ENCODE measurements at regions not wholly inside any gene's neighbourhood (a gene's known extent, or its start where the extent isn't known, plus 50 kb on each side); places are given as distances from the start of the nearest gene placed in this dataset.

DNA sequence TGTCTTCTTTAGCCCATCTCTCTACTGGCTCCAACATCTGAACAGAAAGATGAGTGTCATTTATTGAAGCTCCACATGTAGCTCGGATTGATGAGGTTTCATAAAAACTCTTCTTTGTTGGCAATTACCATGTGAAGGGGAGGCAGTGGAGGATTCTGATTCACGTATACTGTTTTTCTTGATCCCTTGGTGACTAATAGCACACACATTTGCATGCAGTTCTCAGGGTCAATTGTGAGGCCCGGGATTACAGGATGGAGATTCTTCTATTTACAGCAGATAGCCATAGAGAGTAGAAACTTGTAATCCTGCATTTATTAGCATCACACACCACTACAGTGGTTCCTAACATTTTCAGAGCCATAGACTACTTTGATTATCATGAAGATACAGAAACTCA lies 133.2 kb upstream of the MARCHF11 start:
- TF ChIP-seq, protein P1, sequence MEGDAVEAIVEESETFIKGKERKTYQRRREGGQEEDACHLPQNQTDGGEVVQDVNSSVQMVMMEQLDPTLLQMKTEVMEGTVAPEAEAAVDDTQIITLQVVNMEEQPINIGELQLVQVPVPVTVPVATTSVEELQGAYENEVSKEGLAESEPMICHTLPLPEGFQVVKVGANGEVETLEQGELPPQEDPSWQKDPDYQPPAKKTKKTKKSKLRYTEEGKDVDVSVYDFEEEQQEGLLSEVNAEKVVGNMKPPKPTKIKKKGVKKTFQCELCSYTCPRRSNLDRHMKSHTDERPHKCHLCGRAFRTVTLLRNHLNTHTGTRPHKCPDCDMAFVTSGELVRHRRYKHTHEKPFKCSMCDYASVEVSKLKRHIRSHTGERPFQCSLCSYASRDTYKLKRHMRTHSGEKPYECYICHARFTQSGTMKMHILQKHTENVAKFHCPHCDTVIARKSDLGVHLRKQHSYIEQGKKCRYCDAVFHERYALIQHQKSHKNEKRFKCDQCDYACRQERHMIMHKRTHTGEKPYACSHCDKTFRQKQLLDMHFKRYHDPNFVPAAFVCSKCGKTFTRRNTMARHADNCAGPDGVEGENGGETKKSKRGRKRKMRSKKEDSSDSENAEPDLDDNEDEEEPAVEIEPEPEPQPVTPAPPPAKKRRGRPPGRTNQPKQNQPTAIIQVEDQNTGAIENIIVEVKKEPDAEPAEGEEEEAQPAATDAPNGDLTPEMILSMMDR (IDR thresholded peaks at IDR 0.05), result no peak
- TF ChIP-seq POLR2A (IDR thresholded peaks at IDR 0.05), result no peak

Measured in vagina (tissue), 2 donors.